NCI-H446 treated with DMSO at 0.1 percent for 48 hours (cell line): ENCODE measurements at regions not wholly inside any gene's neighbourhood (a gene's known extent, or its start where the extent isn't known, plus 50 kb on each side); places are given as distances from the start of the nearest gene placed in this dataset.

ENCODE experiments used
- DNase-seq: peaks from one replicate; lab custom pipeline; 2025; lab: John Stamatoyannopoulos, UW

GRCh38 chr18:14905350-14905749, 157.4 kb downstream of the ANKRD30B start:
- no peak for DNase-seq

- no peak for DNase-seq
Measured at GRCh38 chr18:14905979-14906378, 158.0 kb downstream of the ANKRD30B start.

- no peak for DNase-seq
Measured at GRCh38 chr18:14907420-14907819, 159.4 kb downstream of the ANKRD30B start.

- no peak for DNase-seq
Measured at GRCh38 chr18:14908541-14908940, 160.6 kb downstream of the ANKRD30B start.

- DNase-seq: peak; percentile 83
Measured at GRCh38 chr18:14912967-14913366, 165.0 kb downstream of the ANKRD30B start.

- DNase-seq: no peak
Measured at GRCh38 chr18:14914121-14914520, 166.1 kb downstream of the ANKRD30B start.

GRCh38 chr18:14914771-14915170, 166.8 kb downstream of the ANKRD30B start:
- DNase-seq: no peak

- DNase-seq: no peak
Measured at GRCh38 chr18:14916181-14916580, 168.2 kb downstream of the ANKRD30B start.

- no peak for DNase-seq
Measured at GRCh38 chr18:14916851-14917250, 168.9 kb downstream of the ANKRD30B start.

GRCh38 chr18:14917311-14917710, 169.3 kb downstream of the ANKRD30B start:
- no peak for DNase-seq

GRCh38 chr18:14919666-14920065, 171.7 kb downstream of the ANKRD30B start:
- DNase-seq: no peak

- no peak for DNase-seq
Measured at GRCh38 chr18:14921031-14921430, 173.1 kb downstream of the ANKRD30B start.

GRCh38 chr18:14921547-14921946, 173.6 kb downstream of the ANKRD30B start:
- DNase-seq: no peak

GRCh38 chr18:14922031-14922430, 174.1 kb downstream of the ANKRD30B start:
- DNase-seq: no peak

GRCh38 chr18:14922965-14923565, 175.1 kb downstream of the ANKRD30B start:
- DNase-seq: no peak

- no peak for DNase-seq
Measured at GRCh38 chr18:14924226-14924625, 176.3 kb downstream of the ANKRD30B start.

GRCh38 chr18:14925281-14925709, 177.3 kb downstream of the ANKRD30B start:
- no peak for DNase-seq

GRCh38 chr18:14927701-14928100, 179.7 kb downstream of the ANKRD30B start:
- DNase-seq: no peak

- no peak for DNase-seq
Measured at GRCh38 chr18:14928396-14928795, 180.4 kb downstream of the ANKRD30B start.

GRCh38 chr18:14930076-14930475, 182.1 kb downstream of the ANKRD30B start:
- no peak for DNase-seq

- DNase-seq: no peak
Measured at GRCh38 chr18:14930576-14930975, 182.6 kb downstream of the ANKRD30B start.

GRCh38 chr18:14933049-14933851, 185.3 kb downstream of the ANKRD30B start:
- DNase-seq: no peak

GRCh38 chr18:14933964-14934363, 186.0 kb downstream of the ANKRD30B start:
- DNase-seq: no peak

- no peak for DNase-seq
Measured at GRCh38 chr18:14935210-14935609, 187.2 kb downstream of the ANKRD30B start.
